ENCODE measurements at regions not wholly inside any gene's neighbourhood (a gene's known extent, or its start where the extent isn't known, plus 50 kb on each side); places are given as distances from the start of the nearest gene placed in this dataset.

DNA sequence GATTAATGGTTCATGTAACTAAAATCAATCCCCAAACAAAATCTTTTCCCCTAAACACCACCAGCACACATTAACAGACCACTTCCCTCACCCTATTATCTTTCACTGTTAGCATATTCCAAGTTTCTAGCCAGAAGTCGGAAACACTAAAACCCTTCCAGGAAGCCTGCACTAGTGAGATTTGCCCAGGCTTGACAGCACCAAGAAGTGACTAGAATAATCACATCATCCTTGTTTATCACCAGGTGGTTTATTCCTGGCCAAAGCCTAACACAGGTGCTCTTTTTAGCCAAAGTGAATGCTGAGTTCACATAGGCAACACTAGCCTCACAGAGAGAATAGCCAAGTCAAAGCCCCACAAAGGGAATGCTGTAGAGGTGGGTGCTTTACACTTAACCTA, 221.2 kb upstream of the HNRNPA3 start:
- no peaks in the 10 kb centered on the region for H3K36me3 ChIP-seq (replicated peaks in 1 of 2; ENCODE audit: control insufficient read depth in 1 of 2, insufficient read depth in 2 of 2, low read length in 2 of 2)
- H4K20me1 ChIP-seq (ENCODE audit: insufficient read depth, low read length) = no peaks in the 10 kb centered on the region
- no peak for DNase-seq (ENCODE audit: low spot score)
- H3K79me2 ChIP-seq (ENCODE audit: insufficient read depth, low read length) = no peaks in the 10 kb centered on the region
- POLR2A ChIA-PET = no interaction called here
- no peak overlapping the region for H2AFZ ChIP-seq (ENCODE audit: low read length)
- no peak overlapping the region for H3K4me2 ChIP-seq (ENCODE audit: low read depth, low read length)
- no peak overlapping the region for H3K27ac ChIP-seq (ENCODE audit: extremely low read length, insufficient read depth, low read length)
- CTCF ChIA-PET (ENCODE audit: low intra/inter-chr PET ratio, low total read pairs) = no interaction called here
- no peak overlapping the region for H3K9ac ChIP-seq (ENCODE audit: insufficient read depth, low read depth, low read length)
- H3K27me3 ChIP-seq (ENCODE audit: control insufficient read depth in 1 of 2, insufficient read depth in 2 of 2, low read length in 2 of 2) = peaks cover 0 to 32% of the 10 kb centered on the region in 2 experiments; a peak in 2 of 5 replicates
- WGBS (ENCODE audit: low lambda C conversion rate) = 2% methylated on average over 1 of the region's 1 CpG
- intact Hi-C loops (cut with micrococcal nuclease; ENCODE audit: unreplicated experiment) (no loop called here), in situ Hi-C loops (cut with HindIII; ENCODE audit: extremely low pct_ligation_motif_present, low pct_unique_long_range_greater_than_20kb) (no loop called here)
- H3K4me1 ChIP-seq (ENCODE audit: insufficient read depth, low read length) = no peaks in the 10 kb centered on the region
- no peak for TF ChIP-seq ZNF589 (CRISPR knock-in tag; conservative IDR thresholded peaks at IDR 0.05)
- no peak for TF ChIP-seq ZNF678 (CRISPR knock-in tag; IDR thresholded peaks at IDR 0.05)
- TF ChIP-seq, protein P1, sequence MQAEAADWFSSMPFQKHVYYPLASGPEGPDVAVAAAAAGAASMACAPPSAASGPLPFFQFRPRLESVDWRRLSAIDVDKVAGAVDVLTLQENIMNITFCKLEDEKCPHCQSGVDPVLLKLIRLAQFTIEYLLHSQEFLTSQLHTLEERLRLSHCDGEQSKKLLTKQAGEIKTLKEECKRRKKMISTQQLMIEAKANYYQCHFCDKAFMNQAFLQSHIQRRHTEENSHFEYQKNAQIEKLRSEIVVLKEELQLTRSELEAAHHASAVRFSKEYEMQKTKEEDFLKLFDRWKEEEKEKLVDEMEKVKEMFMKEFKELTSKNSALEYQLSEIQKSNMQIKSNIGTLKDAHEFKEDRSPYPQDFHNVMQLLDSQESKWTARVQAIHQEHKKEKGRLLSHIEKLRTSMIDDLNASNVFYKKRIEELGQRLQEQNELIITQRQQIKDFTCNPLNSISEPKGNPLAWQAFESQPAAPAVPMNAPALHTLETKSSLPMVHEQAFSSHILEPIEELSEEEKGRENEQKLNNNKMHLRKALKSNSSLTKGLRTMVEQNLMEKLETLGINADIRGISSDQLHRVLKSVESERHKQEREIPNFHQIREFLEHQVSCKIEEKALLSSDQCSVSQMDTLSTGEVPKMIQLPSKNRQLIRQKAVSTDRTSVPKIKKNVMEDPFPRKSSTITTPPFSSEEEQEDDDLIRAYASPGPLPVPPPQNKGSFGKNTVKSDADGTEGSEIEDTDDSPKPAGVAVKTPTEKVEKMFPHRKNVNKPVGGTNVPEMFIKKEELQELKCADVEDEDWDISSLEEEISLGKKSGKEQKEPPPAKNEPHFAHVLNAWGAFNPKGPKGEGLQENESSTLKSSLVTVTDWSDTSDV (CRISPR knock-in tag; IDR thresholded peaks at IDR 0.05) = no peak
- TF ChIP-seq, protein P2, sequence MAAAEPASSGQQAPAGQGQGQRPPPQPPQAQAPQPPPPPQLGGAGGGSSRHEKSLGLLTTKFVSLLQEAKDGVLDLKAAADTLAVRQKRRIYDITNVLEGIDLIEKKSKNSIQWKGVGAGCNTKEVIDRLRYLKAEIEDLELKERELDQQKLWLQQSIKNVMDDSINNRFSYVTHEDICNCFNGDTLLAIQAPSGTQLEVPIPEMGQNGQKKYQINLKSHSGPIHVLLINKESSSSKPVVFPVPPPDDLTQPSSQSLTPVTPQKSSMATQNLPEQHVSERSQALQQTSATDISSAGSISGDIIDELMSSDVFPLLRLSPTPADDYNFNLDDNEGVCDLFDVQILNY (CRISPR knock-in tag; conservative IDR thresholded peaks at IDR 0.05) = no peak
- no peak for ATAC-seq
- BruUV-seq (replicated peaks) = no TSS peak
- FAIRE-seq = no peak
- H3K4me3 ChIP-seq (replicated peaks in 1 of 3; ENCODE audit: insufficient read depth in 1 of 3, low read depth in 2 of 3, low read length in 3 of 3) = no peak overlapping the region
- no peaks in the 10 kb centered on the region for H3K9me3 ChIP-seq (ENCODE audit: low read length)

Measured in HepG2 (cell line).